GM10266 (cell line): ENCODE measurements at regions not wholly inside any gene's neighbourhood (a gene's known extent, or its start where the extent isn't known, plus 50 kb on each side); places are given as distances from the start of the nearest gene placed in this dataset.

ENCODE experiments used
- DNase-seq: peaks from one replicate; pipeline ENCODE4 v3.0.0; 2012; ENCODE audit errors: extremely low spot score
- CTCF ChIP-seq: IDR thresholded peaks from 2 replicates; pipeline ENCODE4 v1.5.1; 2012; ENCODE audit warnings: mild to moderate bottlenecking, low read depth; ENCODE audit not compliant: control insufficient read depth, insufficient read depth; ENCODE audit errors: missing control alignments

- DNase-seq, result no peak
- TF ChIP-seq CTCF, result no peak
Measured at GRCh38 chr4:34035225-34035624, 2209.1 kb downstream of the ARAP2 start.

- no peak for DNase-seq
- no peak for TF ChIP-seq CTCF
Measured at GRCh38 chr4:34037280-34037679, 2207.0 kb downstream of the ARAP2 start.

DNA sequence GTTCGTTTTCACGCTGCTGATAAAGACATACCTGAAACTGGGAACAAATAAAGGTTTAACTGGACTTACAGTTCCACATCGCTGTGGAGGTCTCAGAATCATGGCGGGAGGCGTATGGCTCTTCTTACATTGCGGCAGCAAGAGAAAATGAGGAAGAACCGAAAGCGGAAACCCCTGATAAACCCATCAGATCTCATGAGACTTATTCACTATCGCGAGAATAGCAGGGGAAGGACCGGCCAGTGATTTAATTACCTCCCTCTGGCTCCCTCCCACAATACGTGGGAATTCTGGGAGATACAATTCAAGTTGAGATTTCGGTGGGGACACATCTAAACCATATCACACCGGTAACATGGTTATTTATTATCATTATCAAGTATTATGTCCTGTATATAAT, 2204.5 kb downstream of the ARAP2 start:
- TF ChIP-seq CTCF, result no peak
- no peak for DNase-seq

DNA sequence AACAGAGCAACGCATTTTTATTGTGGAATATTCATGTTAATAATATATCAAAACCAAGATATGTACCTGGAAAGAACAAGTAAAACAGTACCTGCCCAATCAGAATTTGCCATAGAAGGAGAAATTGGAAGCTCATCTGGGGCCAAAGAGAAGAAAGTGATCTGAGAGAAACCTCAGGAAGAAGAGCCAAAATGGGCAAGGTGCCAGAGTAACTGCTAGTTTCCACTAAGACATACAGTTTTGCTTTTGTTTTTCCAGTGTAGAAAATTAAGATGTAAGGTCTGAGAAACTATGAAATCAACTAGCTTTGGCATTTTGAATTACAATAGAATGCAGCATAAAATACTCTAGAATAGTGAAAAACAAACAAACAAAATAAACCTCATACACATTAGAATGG, 2201.2 kb downstream of the ARAP2 start:
- no peak for TF ChIP-seq CTCF
- DNase-seq, result no peak

DNA sequence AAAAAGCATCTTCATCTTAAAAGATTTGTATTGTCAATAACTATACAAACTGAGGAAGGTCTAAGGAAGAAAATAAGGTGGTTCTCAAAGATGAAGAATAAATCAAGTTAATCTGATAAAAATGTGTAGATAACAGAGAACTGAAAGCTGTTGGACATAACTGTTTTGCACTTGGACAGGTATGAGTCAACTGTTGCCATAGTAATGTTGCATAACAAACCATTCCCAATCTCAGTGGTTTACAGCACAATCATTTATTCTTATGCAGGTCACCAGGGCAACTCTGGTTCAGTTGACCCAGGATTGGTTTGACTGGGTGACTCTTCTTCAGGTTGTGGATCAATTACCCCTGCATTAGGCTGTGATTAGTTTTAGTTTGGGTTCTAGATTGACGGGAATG, 2197.7 kb downstream of the ARAP2 start:
- no peak for DNase-seq
- TF ChIP-seq CTCF, result no peak

- no peak for TF ChIP-seq CTCF
- no peak for DNase-seq
Measured at GRCh38 chr4:34047363-34047762, 2197.0 kb downstream of the ARAP2 start.

- no peak for TF ChIP-seq CTCF
- no peak for DNase-seq
Measured at GRCh38 chr4:34066126-34066525, 2178.2 kb downstream of the ARAP2 start.

- no peak for DNase-seq
- no peak for TF ChIP-seq CTCF
Measured at GRCh38 chr4:34091451-34091850, 2152.9 kb downstream of the ARAP2 start.
